ENCODE measurements at regions not wholly inside any gene's neighbourhood (a gene's known extent, or its start where the extent isn't known, plus 50 kb on each side); places are given as distances from the start of the nearest gene placed in this dataset.
A peak's percentile ranks its signal among the peaks of the same experiment; 100 is the strongest.

- peak; percentile 56 for TF ChIP-seq CEBPB (IDR thresholded peaks at IDR 0.05; ENCODE audit: low read depth, low read length)
- TF ChIP-seq SMC3 (IDR thresholded peaks at IDR 0.05; ENCODE audit: low read depth, low read length): no peak
- no peak for TF ChIP-seq POLR2A (IDR thresholded peaks at IDR 0.05; ENCODE audit: low read depth, low read length)
- TF ChIP-seq, protein P1, sequence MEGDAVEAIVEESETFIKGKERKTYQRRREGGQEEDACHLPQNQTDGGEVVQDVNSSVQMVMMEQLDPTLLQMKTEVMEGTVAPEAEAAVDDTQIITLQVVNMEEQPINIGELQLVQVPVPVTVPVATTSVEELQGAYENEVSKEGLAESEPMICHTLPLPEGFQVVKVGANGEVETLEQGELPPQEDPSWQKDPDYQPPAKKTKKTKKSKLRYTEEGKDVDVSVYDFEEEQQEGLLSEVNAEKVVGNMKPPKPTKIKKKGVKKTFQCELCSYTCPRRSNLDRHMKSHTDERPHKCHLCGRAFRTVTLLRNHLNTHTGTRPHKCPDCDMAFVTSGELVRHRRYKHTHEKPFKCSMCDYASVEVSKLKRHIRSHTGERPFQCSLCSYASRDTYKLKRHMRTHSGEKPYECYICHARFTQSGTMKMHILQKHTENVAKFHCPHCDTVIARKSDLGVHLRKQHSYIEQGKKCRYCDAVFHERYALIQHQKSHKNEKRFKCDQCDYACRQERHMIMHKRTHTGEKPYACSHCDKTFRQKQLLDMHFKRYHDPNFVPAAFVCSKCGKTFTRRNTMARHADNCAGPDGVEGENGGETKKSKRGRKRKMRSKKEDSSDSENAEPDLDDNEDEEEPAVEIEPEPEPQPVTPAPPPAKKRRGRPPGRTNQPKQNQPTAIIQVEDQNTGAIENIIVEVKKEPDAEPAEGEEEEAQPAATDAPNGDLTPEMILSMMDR (conservative IDR thresholded peaks at IDR 0.05; ENCODE audit: low read depth, low read length): no peak
- no peak for TF ChIP-seq MXI1 (IDR thresholded peaks at IDR 0.05; ENCODE audit: borderline replicate concordance, low read depth, low read length)
- TF ChIP-seq MAZ (IDR thresholded peaks at IDR 0.05; ENCODE audit: borderline replicate concordance, low read depth, low read length): no peak
- TF ChIP-seq USF2 (IDR thresholded peaks at IDR 0.05; ENCODE audit: low read depth, low read length): no peak
- no peak for TF ChIP-seq FOS (IDR thresholded peaks at IDR 0.05; ENCODE audit: low read depth, low read length)
- TF ChIP-seq RAD21 (IDR thresholded peaks at IDR 0.05; ENCODE audit: low read length): no peak
- TF ChIP-seq BHLHE40 (IDR thresholded peaks at IDR 0.05; ENCODE audit: low read depth, low read length): no peak
- no peak for TF ChIP-seq RCOR1 (IDR thresholded peaks at IDR 0.05; ENCODE audit: insufficient replicate concordance, low read length)
- TF ChIP-seq NFE2L2 (IDR thresholded peaks at IDR 0.05; ENCODE audit: low read depth, low read length): no peak
- no peak for TF ChIP-seq CHD1 (IDR thresholded peaks at IDR 0.05; ENCODE audit: low read depth, low read length)
- TF ChIP-seq, protein P2, sequence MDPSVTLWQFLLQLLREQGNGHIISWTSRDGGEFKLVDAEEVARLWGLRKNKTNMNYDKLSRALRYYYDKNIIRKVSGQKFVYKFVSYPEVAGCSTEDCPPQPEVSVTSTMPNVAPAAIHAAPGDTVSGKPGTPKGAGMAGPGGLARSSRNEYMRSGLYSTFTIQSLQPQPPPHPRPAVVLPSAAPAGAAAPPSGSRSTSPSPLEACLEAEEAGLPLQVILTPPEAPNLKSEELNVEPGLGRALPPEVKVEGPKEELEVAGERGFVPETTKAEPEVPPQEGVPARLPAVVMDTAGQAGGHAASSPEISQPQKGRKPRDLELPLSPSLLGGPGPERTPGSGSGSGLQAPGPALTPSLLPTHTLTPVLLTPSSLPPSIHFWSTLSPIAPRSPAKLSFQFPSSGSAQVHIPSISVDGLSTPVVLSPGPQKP (IDR thresholded peaks at IDR 0.05; ENCODE audit: borderline replicate concordance, low read depth, low read length): no peak
Measured at GRCh38 chr5:113678202-113678601, 164.7 kb downstream of the YTHDC2 start.
